ENCODE measurements at regions not wholly inside any gene's neighbourhood (a gene's known extent, or its start where the extent isn't known, plus 50 kb on each side); places are given as distances from the start of the nearest gene placed in this dataset.

DNA sequence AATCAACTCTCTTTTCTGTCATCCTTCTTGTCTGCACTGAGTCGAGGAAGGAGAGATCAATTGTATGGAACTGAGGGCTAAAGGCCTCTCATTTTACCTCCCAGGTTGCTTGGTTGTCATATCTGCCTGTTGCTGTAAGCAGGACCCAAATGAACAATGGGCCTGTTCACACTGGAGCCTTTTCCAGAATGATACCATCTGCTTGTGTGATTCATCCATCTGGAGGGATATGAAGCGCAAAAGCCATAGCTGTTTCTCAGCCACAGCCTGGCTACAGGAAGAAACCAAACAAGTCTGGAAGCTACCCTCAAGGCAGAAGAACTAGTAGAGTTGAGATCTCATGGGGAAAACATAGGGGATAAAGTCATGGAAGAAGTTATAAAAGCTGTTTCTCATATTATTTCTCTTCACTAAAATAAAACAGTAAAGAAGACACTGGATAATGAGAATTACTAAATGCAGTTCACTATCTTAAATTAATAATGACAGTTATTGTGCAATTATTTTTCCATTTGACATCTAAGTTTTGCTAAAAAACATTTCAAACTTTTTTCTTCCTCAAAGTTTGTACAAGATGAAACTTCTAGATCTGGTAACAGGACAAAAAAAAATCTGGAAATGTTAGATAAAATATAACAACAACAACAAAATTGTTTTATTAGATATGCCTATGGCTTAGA is 106.3 kb downstream of the SPTSSA start:
- in situ Hi-C loops (cut with HindIII; ENCODE audit: low sequenced_read_pairs), result no loop called here
- DNase-seq (ENCODE audit: low spot score), result peak; percentile 87

DNA sequence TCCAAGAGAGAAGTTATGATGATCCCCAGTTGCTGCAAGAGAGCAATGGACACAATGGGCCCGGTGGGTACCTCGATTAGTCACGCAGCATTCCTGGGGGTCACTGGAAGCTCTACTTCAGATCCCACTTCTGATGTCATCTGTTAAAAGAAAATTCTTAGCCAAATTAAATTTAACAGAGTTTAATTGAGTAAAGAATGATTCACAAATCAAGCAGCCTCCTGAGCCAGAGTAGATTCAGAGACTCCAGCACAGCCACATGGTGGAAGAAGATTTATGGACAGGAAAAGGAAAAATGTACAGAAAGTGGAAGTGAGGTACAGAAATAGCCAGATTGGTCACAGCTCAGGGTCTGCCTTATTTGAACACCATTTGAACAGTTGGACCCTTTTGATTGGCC is 107.5 kb downstream of the SPTSSA start:
- in situ Hi-C loops (cut with HindIII; ENCODE audit: low sequenced_read_pairs), result no loop called here
- DNase-seq (ENCODE audit: low spot score), result no peak

DNA sequence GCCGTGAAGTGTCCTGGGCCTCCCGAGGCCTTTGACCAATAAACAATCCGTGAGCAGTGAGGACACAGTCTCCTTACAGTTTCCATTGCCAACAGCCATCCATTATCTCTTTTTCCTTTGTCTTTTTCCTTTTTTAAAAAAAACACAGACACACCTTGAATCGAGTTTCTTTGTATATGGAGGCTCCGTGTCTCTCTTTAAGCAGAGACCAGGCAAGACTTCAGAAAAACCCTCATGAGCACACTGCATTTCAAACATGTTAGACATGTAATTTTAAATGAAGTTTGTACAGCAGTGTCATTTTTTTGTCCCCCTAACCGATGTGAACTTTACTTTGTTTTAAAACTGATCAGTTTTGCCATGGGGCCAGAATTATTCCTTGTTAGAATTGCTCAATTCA is 111.1 kb downstream of the SPTSSA start:
- no peak for DNase-seq (ENCODE audit: low spot score)
- in situ Hi-C loops (cut with HindIII; ENCODE audit: low sequenced_read_pairs), result no loop called here

DNA sequence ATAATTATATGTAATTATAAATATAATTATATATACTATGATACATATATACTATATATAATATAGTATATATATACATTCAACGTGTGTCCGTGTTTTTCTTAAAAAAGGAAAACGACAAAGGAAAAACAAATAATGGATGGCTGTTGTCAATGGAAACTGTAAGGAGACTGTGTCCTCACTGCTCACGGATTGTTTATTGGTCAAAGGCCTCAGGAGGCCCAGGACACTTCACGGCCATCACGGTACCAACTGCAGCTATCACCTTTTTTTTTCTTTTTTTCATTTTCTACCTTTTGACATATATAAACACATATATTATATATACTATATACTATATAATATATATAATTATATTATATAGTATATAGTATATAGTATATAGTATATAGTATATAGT is 113.4 kb downstream of the SPTSSA start:
- no peak for DNase-seq (ENCODE audit: low spot score)
- in situ Hi-C loops (cut with HindIII; ENCODE audit: low sequenced_read_pairs), result no loop called here

DNA sequence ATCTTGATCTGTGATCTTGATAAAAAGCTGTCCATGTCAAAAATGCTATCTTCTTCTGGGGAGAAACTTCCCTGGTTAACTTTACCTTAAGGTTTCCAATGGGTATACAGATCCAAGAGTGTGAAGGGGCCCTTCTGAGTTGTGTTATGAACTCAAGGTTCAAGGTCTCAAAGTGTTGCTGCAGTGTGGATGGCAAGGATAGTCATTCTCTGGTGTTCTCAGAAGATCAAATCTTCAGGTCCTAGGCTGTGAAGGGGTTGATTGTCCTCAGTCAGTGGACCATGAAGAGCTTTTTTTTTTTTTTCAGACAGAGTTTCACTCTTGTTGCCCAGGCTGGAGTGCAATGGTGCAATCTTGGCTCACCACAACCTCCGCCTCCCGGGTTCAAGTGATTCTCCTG is 114.4 kb downstream of the SPTSSA start:
- in situ Hi-C loops (cut with HindIII; ENCODE audit: low sequenced_read_pairs), result no loop called here
- DNase-seq (ENCODE audit: low spot score), result no peak

DNA sequence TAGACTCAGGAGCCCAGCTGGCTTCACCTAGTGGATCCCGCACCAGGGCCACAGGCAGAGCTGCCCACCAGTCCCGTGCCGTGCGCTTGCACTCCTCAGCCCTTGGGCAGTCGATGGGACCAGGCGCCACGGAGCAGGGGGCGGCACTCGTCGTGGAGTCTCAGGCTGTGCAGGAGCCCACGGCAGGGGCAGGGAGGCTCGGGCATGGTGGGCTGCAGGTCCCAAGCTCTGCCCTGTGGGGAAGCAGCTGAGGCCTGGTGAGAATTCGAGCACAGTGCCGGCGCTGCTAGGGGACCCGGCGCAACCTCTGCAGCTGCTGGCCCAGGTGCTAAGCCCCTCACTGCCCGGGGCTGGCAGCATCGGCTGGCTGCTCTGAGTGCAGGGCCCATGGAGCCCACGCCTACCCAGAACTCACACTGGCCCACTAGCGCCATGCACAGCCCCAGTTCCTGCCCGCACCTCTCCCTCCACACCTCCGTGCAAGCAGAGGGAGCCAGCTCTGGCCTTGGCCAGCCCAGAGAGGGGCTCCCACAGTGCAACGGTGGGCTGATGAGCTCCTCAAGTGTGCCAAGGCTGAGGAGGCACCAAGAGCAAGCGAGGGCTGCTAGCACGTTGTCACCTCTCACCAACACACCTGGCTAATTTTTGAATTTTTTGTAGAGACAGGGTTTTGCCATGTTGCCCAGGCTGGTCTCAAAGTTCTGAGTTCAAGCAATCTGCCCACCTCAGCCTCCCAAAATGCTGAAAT is 116.1 kb downstream of the SPTSSA start:
- DNase-seq (ENCODE audit: low spot score), result no peak
- in situ Hi-C loops (cut with HindIII; ENCODE audit: low sequenced_read_pairs), result no loop called here

DNA sequence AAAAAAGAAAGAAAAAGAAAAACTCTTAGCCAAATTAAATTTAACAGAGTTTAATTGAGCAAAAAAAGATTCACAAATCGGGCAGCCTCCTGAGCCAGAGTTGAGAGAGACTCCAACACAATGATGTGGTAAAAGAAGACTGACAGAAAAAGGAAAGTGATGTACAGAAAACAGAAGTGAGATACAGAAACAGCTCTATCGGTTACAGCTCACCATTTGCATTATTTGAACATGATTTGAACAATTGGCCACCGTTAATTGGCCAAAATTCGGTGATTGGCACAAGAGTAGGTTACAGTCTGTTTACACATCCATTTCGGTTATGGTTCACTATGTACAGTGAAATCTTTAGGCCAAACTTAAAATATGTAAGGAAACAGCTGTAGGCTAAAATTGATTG is 117.7 kb downstream of the SPTSSA start:
- in situ Hi-C loops (cut with HindIII; ENCODE audit: low sequenced_read_pairs), result no loop called here
- no peak for DNase-seq (ENCODE audit: low spot score)

DNA sequence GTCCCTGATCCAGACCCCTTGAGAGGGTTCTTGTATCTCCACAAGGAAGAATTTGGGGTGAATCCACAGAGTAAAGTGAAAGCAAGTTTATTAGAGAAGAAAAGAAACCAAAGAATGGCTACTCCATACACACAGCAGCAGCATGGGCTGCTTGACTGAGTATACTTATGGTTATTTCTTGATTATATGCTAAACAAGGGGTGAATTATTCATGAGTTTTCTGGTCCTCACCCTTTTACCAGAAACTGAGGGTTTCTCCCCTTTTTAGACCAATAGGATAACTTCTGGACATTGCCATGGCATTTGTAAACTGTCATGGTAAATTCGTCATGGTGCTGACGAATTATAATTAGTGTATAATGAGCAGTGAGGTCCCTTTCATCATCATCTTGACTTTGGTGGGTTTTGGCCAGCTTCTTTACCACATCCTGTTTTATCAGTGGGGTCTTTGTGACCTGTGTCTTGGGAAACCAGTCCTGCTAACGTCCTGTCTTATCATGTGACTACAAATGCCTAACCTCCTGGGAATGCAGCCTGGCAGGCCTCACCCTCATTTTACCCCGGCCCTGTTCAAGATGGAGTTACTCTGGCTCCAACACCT is 121.9 kb downstream of the SPTSSA start:
- DNase-seq (ENCODE audit: low spot score), result no peak
- in situ Hi-C loops (cut with HindIII; ENCODE audit: low sequenced_read_pairs), result no loop called here

DNA sequence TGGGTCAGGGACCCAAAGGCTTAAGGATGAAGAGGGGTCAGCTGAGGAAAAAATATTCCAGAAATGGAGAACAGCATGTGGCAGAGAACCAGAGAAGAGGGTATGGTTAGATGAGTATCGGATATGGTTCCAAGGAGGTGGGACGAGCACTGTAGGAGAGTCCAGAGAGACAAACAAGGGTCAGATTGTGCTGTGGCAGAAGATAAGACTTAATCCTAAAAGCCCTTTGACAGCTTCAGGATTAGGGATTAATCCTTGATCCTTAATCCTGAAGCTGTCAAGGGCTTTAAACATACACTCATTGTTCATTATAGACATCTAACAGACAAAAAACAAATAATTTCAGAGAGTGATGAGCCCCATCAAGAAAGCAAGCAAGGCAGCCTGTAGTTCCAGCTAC is 124.0 kb downstream of the SPTSSA start:
- in situ Hi-C loops (cut with HindIII; ENCODE audit: low sequenced_read_pairs), result no loop called here
- no peak for DNase-seq (ENCODE audit: low spot score)

DNA sequence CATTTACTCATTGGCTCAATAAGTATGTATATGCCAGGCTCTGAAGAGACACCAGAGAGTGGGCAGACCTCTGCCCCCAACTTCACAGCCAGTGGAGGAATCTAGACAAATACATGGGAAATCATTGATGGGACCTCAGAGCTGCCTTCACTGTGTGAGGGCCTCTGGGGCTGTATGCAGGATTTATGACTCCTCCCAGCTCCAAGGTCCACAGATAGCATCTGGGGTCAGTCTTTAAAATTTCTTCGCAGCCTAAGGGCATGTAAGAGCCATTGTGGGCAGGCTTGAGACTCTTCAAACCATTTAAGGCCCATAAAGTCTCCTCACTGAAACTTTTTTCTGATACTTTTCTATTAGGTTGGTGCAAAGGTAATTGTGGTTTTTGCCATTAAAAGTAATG is 125.5 kb downstream of the SPTSSA start:
- no peak for DNase-seq (ENCODE audit: low spot score)
- in situ Hi-C loops (cut with HindIII; ENCODE audit: low sequenced_read_pairs), result no loop called here

DNA sequence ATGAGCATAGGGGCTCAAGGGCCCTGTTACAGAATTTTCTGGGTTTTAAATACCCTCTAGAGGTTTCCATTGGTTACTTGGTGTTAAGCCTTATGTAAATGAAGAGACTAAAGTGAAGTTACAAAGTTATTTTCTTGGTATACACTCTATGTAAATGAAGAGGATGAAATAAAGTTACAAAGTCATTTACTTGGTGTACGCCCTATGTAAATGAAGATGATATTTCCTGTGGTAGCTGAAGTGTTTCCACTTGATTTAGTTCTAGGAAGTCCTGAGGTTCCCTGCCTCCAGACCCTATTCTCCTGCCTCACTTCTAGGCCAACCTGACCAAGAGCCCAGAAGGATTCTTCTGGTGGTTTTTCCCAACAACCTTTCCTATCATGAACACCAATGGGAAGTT is 126.1 kb downstream of the SPTSSA start:
- no peak for DNase-seq (ENCODE audit: low spot score)
- in situ Hi-C loops (cut with HindIII; ENCODE audit: low sequenced_read_pairs), result no loop called here

DNA sequence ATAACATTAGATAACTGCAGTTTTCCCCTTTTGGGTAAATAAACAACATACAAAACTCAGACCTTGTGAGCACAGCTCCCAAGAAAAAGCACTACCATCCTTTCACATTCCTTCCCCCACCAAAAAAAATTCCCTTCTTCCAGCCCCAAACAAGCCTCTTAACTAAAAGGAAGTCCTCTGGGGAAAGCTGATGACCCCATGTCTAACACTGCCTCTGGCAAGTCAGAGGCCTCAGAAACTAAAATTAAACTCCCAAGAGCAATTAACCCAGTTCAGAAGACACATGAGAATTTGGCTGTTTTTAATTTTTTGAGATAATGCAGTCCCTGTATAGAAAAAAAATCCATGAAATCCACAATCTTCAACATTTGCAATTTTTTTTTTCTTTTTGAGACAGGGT is 127.7 kb downstream of the SPTSSA start:
- in situ Hi-C loops (cut with HindIII; ENCODE audit: low sequenced_read_pairs), result no loop called here

DNA sequence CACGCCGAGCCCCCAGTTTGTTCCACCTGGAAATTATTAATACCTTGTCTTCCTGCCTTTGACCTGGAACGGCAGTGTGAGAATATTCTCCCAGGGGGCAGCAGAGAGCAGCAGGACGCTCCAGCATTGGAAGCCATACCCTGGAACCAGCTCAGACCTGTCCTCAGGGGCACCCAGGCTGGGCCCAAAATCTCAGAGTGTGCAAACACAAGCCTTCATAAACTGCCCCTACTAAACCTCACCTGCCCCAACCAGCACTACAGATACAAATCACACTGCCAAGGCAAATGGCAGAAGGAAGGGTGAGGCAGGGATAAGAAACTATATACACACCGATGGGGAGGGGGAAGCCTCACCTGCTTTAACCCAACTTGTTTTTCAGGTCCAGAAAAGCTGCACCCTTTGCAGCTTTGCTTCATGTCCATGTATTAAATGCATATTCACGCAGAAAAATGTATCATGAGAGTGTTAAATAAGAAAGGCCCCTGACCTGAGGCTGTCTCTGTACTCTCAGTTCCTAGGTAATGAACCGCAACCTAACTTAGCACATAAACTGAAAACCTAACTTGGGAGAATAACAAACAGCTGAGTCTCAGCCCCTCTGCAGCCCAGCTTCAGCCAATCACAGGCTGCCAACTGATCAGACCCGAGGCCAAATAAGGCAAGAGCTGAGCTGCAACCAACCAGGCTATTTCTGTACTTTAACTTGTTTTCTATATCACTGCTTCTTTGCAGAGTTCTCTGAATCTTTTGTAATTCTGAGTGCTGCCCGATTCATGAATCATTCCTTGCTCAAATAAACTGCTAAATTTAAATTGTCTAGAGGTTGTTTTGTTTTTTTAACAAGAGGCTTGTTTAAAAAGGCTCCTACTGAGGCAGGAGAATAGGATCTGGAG is 130.1 kb downstream of the SPTSSA start:
- peak; percentile 53 for DNase-seq (ENCODE audit: low spot score)
- in situ Hi-C loops (cut with HindIII; ENCODE audit: low sequenced_read_pairs), result no loop called here

More for the DNA sequence above, 127.7 kb downstream of the SPTSSA start:
- no peak for DNase-seq (ENCODE audit: low spot score)

DNA sequence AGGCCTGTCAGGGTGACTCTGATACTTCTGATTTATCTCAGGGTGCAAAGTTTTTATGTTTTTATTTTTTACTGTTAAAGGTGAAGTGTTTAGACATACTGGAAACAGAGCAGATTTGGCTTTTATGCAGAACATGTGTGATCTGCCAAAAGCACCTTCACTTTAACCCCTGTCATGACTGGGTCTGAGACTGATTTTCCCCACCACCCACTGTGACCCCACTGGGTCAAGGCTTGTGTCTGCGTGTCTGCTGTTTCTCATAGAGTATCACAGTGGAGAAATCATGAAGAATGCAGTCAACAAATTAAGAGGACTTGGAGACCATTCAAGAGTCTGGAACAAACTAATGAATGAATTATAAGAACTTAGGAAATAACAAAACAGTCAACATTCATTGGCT is 131.2 kb downstream of the SPTSSA start:
- DNase-seq (ENCODE audit: low spot score), result no peak
- in situ Hi-C loops (cut with HindIII; ENCODE audit: low sequenced_read_pairs), result no loop called here

DNA sequence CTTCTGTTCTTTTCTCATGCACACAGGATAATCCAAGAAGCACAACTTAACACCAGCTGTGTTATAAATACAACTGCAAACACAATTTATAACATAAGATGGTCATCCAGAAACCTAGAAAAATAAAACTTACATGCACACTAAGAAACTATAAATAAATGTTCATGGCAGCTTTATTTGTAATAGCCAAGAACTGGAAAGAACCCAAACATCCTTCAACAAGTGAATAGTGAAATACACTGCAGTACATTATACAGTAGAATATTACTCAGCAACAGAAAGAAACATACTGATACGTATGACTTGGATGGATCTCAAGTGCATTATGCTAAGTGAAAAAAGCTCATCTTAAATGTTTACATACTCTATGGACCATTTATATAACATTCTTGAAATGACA is 132.7 kb downstream of the SPTSSA start:
- in situ Hi-C loops (cut with HindIII; ENCODE audit: low sequenced_read_pairs), result no loop called here
- DNase-seq (ENCODE audit: low spot score), result no peak

DNA sequence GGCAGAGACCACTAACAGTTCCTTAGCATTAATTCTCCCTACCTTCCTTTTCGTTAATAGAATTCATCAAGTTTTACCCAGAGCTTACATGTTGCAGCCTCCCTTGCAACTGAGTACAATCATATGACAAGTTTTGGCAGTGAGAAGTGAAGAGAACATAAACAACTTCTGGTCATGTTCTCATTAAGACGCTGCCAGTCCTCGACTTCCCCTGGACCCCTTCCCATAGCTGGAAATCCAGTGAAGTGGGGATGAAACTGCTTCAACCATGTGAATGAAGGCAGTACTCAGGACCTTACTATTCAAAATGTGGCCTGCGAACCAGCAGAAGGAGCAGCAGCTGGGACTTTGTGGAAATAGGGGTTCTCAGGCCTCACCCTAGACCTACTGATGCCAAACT is 133.9 kb downstream of the SPTSSA start:
- DNase-seq (ENCODE audit: low spot score), result no peak
- in situ Hi-C loops (cut with HindIII; ENCODE audit: low sequenced_read_pairs), result no loop called here

DNA sequence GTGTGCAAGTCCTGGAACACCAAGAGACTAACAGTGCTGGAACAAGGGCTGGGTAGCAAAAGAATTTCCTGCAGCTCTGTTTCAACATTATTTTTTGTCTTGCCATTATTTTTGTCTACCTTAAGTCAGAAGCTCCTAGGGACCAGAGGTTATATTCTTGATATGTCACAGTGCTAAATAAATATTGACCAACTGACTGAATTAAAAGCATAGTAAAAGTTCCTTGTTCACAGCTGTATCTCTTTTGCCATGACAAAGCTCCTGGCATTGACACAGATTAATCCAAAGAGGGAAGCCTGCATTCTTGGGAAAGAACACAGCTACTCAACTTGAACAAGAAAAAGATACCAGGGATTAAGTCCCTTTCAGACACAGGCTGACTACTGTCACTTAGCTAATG is 136.5 kb downstream of the SPTSSA start:
- in situ Hi-C loops (cut with HindIII; ENCODE audit: low sequenced_read_pairs), result no loop called here
- no peak for DNase-seq (ENCODE audit: low spot score)

DNA sequence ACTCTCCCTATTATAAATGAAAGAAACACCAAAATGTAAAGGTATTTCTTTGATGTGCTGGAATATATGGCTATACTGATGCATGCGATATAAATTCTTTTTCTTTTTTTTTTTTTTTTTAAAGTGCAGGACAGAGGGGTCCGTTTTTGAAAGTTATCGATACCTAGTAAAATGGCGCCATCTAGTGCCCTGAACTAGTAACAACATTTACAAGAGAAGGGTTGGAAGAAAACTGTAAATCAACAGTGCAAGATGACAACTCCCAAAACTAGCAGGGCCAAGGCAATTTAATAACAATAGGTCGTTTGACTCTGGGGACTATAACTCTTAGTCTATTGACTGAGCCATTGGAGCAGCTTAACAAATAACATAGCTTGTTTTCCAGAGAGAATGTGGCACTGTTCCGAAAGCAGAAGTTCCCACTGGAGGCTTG is 137.7 kb downstream of the SPTSSA start:
- peak; percentile 18 for DNase-seq (ENCODE audit: low spot score)
- in situ Hi-C loops (cut with HindIII; ENCODE audit: low sequenced_read_pairs), result no loop called here

DNA sequence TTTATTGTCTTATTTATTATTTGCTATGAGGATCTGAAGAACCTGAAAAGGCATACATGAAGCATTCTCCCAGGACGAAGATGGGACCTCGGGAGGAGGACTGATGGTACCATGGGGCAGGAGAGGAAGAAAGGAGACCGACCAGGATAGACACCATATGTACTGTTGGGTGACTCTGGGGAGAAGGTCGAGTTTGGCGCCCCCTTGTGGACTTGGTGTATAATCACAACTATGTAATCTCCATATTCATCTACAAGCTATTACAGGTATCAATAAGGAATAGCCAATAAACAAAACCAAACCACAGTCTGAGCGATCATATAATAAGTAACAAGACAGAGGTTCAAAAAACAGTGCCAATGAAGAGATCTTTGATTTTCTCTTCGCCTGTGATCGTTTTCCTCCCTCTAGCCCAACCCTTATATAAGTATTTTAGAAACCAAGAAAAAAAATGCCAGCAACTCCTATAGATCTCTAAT is 139.1 kb downstream of the SPTSSA start:
- peak; percentile 36 for DNase-seq (ENCODE audit: low spot score)
- in situ Hi-C loops (cut with HindIII; ENCODE audit: low sequenced_read_pairs), result no loop called here

DNA sequence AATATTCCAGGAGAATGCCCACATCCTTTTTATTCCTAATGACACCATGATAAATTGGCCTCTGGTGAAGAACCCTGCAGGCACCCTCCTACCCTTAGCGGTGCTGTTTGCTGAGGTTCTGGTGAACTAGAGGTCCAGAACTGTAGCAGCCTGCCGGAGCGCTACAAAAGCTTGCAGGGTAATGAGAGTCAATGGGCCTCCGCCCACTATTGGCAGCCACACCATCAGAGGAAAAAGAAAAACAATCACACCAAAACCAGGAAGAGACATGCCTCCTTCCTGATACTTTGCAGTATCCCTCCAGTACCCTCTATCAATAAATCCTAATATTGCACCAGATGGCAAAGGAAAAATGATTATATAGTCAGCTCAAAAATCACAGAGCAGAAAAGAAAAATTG is 142.9 kb downstream of the SPTSSA start:
- in situ Hi-C loops (cut with HindIII; ENCODE audit: low sequenced_read_pairs), result no loop called here
- DNase-seq (ENCODE audit: low spot score), result no peak
